ENCODE measurements at regions not wholly inside any gene's neighbourhood (a gene's known extent, or its start where the extent isn't known, plus 50 kb on each side); places are given as distances from the start of the nearest gene placed in this dataset.

- in situ Hi-C loops (cut with MboI; ENCODE audit: low sequenced_read_pairs, unreplicated experiment), result no loop called here
- DNase-seq (ENCODE audit: low spot score), result no peak
- no peak for TF ChIP-seq CTCF (IDR thresholded peaks at IDR 0.05; ENCODE audit: borderline replicate concordance, control extremely low read depth, extremely low read depth, insufficient read depth, missing control alignments)
Measured at GRCh38 chr18:6614952-6615351, 114.6 kb upstream of the ARHGAP28 start.

DNA sequence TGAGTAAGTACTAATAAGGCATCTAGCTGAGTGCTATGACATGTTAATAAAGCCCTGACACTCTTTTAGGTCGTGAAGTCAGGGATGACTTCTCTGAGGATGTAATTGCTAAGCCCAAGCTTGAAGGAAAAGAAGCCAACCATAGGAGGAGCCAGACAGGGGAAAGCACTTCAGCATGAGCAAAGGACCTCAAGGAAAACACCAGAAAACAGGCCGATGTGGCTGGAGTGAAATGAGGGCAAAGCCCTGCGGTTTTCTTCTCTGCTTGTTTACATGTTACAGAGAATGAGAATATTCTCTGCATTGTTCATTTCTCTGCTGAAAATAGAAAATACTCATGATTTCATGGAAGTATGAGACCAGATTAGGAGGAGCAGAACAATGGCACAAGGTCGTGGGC is 112.5 kb upstream of the ARHGAP28 start:
- in situ Hi-C loops (cut with MboI; ENCODE audit: low sequenced_read_pairs, unreplicated experiment), result no loop called here
- TF ChIP-seq CTCF (IDR thresholded peaks at IDR 0.05; ENCODE audit: borderline replicate concordance, control extremely low read depth, extremely low read depth, insufficient read depth, missing control alignments), result no peak
- no peak for DNase-seq (ENCODE audit: low spot score)

DNA sequence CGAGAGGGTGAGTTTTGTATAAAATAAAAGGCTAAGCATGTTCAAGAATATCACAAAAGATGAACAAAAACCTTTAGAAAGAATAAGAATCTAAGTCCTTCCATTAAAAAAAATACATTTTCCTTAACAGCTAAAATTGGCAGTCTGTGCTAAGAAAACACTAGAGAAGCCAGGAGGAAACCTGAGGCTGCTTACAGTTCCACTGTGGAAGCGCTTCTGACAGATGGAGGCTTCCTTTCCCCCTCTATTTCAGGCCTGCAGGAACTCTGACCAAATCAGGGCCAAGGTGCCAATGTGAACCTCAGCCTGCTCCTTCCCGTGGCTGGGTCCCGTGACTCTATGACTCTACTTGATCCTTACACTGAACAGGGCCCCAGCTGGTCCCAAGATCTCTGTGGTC is 108.1 kb upstream of the ARHGAP28 start:
- no peak for TF ChIP-seq CTCF (IDR thresholded peaks at IDR 0.05; ENCODE audit: borderline replicate concordance, control extremely low read depth, extremely low read depth, insufficient read depth, missing control alignments)
- no peak for DNase-seq (ENCODE audit: low spot score)
- in situ Hi-C loops (cut with MboI; ENCODE audit: low sequenced_read_pairs, unreplicated experiment), result no loop called here

GRCh38 chr18:6623278-6623677 is 106.2 kb upstream of the ARHGAP28 start:
- no peak for TF ChIP-seq CTCF (IDR thresholded peaks at IDR 0.05; ENCODE audit: borderline replicate concordance, control extremely low read depth, extremely low read depth, insufficient read depth, missing control alignments)
- no peak for DNase-seq (ENCODE audit: low spot score)
- in situ Hi-C loops (cut with MboI; ENCODE audit: low sequenced_read_pairs, unreplicated experiment), result no loop called here

DNA sequence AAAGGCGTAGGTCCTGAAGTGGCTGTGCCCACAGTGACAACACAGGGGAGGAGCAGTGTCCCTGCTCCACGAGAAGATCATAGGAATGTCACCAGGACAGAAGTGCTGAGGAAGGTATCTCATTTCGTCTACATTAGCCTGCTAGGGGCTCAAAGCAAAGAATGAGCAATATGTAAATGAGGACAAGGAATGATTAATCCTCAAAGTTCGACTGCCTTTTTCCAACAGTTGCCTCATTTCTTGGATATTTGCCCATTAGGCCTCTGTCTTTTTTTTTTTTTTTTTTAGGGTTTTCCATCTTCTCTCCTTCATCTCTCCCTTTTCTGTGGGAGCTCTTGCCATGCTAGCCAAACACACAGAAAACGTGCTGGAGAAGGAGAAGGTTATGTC is 105.2 kb upstream of the ARHGAP28 start:
- DNase-seq (ENCODE audit: low spot score), result no peak
- in situ Hi-C loops (cut with MboI; ENCODE audit: low sequenced_read_pairs, unreplicated experiment), result no loop called here
- no peak for TF ChIP-seq CTCF (IDR thresholded peaks at IDR 0.05; ENCODE audit: borderline replicate concordance, control extremely low read depth, extremely low read depth, insufficient read depth, missing control alignments)

DNA sequence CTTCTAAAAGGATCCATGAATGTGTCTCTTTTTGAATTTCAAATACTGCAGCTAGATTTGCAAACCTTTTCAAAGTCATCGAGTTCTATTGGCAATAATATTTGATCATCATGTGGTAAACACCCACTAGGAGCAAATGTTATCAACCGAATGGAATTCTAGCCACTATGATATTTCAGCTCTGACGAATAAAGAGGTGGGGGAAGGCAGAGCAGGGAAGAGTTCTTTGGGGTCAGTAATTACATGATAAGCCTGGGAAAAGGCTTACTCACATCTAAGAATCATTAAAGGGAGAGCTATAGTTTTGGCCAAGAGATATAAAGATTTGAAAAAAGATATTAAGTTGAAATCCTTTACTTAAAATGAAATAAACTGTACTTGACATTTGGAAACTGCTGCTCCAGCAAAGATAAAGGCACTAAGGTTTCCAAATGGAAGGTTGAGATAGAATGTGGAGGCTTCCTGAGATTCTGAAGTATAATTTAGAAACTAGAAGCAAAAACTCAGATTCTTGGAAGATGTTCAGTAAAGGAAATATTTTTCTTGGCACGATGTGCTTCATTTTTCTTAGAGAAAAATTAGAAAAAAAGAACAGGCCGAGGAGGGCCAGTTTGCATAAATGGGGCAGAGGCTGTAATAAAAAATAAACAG is 104.7 kb upstream of the ARHGAP28 start:
- in situ Hi-C loops (cut with MboI; ENCODE audit: low sequenced_read_pairs, unreplicated experiment), result no loop called here
- no peak for DNase-seq (ENCODE audit: low spot score)
- TF ChIP-seq CTCF (IDR thresholded peaks at IDR 0.05; ENCODE audit: borderline replicate concordance, control extremely low read depth, extremely low read depth, insufficient read depth, missing control alignments), result no peak
